CD4-positive, alpha-beta T cell treated with Interleukin-2 at 100 ng/mL for 4 hours (primary cell): ENCODE measurements at regions not wholly inside any gene's neighbourhood (a gene's known extent, or its start where the extent isn't known, plus 50 kb on each side); places are given as distances from the start of the nearest gene placed in this dataset.
A peak's percentile ranks its signal among the peaks of the same experiment; 100 is the strongest.
"Not testable (repeated sequence)": the region's sequence is repeated elsewhere in the genome, so short reads cannot be mapped to it uniquely, and the experiment has no call there.

Experiments used
- DNase-seq: peaks from one replicate; pipeline ENCODE4 v3.0.0-alpha.2; 2020; ENCODE audit warnings: low spot score

- DNase-seq: no peak
These were observed 152.3 kb upstream of the NEDD9 start for GRCh38 chr6:11384531-11385309.

GRCh38 chr6:11381801-11382513 lies 149.5 kb upstream of the NEDD9 start:
- peak; percentile 79 for DNase-seq

- no peak for DNase-seq
These were observed 148.7 kb upstream of the NEDD9 start for GRCh38 chr6:11380969-11381744.

- no peak for DNase-seq
These were observed 148.1 kb upstream of the NEDD9 start for GRCh38 chr6:11380549-11380948.

GRCh38 chr6:11379805-11380204 lies 147.3 kb upstream of the NEDD9 start:
- DNase-seq: no peak

DNA sequence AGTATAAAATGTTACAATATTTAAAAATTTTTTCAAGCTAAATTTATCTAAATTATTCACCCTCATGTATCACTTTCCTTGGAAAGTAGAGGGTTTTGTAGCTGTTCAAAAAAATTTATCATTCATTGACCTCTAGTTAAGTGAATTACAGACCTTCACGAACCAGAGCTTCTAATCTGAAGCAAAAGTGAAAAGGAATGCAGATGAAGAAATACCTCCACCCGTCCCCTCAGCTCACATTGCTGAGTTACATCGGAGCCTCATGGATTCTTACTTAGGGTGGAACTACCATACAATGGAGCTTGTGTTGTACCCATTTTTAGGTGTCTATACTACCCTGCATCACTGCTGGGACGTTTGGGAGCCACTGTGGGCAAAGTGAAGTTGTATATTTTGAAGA lies 146.2 kb upstream of the NEDD9 start:
- DNase-seq: no peak

DNA sequence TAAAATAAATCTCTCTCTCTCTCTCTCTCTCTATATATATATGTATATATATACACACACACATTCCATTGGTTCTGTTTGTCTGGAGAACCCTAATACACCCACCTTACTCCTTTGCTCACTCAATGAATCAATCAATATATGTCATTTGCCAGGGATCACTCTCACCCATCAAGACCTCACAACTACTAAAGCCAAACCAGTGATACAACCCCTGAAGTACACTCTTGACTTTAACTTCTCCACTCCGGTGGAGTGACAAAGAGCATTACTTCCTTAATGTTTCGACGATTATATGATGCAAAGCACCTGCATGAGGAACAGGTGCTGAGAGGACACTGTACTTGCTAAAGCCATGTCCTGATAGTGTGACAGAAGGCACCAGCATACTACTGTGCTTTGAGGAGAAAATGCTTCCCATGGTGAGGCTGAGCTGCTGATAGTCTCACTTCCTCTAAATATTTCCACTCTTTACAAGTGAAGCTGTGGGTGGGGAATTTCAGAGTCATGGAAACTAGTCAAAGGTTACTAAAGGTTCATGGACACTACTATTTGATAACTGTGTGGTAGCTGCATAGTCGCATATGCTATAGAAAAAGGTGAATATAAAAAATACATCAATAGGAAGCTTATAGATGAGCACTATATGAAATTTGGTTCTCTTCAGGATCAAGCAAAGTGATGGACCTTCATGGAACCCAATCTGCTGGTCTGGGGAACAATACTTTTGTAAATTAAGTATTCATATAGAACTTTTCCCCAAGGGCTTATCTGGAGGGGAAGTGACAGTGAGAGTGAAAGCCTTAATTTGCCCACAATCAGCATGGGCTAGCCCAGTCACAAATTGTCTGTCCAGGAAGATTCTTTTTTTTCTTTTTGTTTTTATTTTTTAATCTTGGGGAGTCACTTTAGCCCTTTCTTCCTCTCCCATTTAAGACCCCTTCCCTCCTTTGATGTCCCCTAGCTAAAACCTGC lies 141.9 kb upstream of the NEDD9 start:
- no peak for DNase-seq

DNA sequence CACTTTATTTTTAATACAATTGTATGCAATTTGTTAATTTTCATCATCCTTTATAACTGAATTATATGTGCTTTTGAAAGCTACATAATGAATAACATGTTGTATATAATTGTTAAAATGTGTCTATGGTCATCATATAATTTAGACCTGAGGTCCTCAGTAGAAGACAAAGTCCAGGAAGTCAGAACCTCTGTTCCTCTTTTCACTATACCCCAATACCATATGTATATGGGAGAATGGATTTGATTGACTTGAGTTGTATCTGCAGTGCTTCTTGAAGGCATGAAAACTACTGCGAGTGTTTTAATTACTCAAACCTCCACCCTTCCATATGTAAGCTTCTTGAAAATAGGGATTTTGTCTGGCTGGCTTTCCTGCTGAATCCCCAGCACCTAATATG lies 140.7 kb upstream of the NEDD9 start:
- no peak for DNase-seq

DNA sequence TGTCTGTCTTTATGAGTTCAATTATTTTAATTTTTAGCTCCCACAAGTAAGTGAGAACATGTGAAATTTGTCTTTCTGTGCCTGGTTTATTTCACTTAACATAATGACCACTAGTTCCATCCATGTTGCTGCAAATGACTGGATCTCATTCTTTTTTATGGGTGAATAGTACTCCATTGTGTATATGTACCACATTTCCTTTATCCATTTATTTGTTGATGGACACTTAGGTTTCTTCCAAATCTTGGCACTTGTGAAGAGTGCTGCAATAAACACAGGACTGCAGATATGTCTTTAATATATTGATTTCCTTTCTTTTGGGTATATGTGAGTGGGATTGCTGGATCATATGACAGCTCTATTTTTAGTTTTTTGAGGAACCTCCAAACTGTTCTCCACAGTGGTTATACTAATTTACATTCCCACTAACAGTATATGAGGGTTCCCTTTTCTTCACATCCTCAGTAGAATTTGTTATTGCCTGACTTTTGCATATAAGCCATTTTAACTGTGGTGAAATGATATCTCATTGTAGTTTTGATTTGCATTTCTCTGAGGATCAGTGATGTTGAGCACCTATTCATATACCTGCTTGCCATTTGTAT lies 139.8 kb upstream of the NEDD9 start:
- not testable (repeated sequence) for DNase-seq

DNA sequence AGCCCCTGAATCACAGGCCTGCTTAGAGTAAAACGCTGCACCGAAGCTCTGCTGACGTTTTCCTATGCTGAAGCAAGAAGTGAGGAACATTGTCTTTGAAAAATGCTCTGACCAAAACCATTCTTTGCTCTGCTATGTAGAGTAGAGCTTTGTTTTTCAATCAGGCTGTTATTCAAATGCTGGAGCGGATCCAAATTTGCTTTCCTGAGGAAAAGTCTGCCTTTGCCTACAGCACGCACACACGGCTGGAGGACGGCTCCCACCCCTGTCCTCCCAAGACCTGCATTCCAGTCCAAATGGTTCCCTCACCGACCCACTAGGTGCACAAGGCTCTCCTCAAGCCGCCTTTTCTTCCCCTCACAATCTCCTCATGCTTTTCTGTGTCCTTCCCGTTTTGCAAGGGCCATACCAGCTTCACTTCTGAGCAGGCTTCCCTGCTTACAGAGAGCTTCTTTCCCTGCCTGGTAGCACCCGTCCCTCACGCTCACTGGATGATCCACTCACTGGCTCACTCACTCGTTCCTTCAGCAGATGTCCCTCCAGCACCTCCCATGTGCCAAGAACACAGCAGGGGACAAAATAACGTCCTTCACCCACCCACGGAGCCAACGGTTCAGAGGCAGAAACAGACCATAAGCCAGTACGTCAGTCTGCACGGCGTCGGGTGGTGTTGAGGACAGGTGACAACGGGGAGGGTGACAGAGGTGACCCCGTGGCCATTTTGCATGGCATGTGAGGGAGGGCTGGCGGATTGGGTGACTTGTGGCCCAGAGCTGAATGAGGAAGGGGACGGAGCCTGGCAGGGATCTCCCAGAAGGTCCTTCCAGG lies 137.9 kb upstream of the NEDD9 start:
- no peak for DNase-seq

GRCh38 chr6:11368760-11369159 lies 136.3 kb upstream of the NEDD9 start:
- DNase-seq: peak; percentile 56

DNA sequence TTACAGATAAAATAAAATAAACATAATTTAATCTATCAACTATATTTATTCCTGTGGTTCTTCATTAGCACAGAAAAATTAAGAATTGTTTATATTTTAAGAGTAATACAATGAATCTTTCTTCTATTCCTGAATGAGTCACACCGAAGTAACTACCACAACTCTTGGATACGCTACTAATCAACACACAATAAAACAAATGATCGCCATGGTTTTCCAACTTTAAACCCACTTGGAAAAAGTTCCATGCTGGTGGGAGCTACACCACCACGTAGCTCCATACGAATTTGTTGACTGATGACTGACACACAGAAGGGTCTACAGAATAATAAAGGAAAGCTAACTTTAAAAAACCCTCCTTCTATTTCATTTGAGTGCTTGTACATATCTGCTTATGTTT lies 135.8 kb upstream of the NEDD9 start:
- DNase-seq: no peak

GRCh38 chr6:11367638-11368199 lies 135.3 kb upstream of the NEDD9 start:
- DNase-seq: no peak

GRCh38 chr6:11366934-11367637 lies 134.6 kb upstream of the NEDD9 start:
- no peak for DNase-seq

DNA sequence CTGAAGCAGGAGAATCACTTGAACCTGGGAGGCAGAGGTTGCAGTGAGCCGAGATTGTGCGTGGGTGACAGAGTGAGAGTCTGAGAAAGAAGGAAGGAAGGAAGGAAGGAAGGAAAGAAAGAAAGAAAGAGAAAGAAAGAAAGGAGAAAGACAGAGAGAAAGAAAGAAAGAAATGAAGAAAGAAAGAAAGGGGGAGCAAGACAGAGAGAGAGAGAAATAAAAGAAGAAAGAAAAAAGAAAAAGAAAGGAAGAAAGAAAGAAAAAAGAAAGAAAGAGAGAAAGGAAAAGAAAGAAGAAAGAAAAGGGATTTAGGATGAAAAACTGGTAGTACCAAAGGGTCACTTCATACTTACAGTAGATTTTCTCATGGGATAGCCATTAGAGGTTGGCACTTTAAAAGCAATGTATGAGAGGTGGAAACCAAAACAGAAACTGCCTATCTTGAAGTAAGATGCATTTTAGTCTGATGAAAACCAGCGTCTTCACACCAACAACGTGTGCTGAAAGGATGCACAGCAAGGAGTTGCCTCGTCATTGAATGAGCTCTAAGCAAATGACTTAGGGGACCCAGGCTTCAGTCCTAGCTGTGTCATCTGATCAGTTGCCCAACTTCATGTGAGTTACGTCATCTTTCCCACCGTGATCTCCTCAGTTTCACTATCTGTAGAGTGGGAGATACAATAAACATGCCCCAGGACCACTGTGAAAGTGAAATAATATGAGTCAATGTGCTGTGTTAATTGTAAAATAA lies 133.9 kb upstream of the NEDD9 start:
- peak; percentile 75 for DNase-seq

DNA sequence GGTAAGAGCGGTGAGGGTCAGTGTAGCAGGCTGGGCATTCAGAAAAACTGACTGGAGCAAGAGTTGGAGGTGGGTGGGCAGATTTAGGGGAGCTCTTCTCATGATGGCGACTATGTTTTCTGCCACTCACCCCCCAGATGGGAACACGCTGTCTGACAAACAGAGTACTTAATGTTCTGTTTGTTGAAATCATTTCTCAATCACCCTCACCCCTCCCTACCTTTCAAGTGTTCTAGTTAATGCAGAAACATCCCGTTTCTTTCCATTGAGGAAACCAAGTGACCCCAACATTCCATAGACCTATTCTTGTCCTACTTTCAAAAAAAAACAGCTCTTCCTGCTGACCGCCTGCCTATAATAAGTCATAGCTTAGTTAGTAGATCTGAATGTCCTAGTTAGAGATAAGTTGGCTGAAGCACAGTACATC lies 132.5 kb upstream of the NEDD9 start:
- no peak for DNase-seq

DNA sequence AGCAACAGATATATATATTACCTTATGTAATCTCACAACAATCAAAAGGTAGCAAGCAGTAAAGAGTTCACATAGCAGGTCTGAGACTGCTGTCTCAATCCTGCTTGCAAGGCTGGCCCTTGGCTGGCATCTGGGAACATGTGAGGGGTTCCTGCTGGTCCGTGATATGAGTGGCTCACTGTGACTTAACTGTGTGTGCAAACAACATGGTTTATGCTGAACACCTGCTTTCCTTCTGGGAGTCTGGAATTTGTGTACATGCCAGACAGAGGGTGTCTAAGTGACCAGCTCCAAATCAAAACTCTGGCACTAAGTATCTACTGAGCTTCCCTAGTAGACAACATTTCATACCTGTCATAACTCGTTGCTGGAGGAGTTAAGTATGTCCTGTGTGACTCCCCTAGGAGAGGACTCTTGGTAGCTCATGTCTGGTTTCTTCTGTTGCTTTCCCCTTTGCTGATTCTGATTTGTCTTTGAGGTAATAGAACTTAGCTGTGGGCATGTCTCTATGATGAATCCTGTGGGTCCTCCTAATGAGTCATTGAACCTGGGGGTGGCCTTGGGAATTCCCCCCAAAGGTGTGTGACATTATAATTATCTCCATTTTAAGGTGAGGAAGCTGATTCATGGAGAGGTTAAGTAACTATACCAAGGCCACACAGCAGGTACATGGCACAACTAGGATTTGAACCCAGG lies 131.6 kb upstream of the NEDD9 start:
- DNase-seq: peak; percentile 74

GRCh38 chr6:11362564-11362963 lies 130.1 kb upstream of the NEDD9 start:
- DNase-seq: no peak
